Activated naive CD4-positive, alpha-beta T cell (primary cell): ENCODE measurements at regions not wholly inside any gene's neighbourhood (a gene's known extent, or its start where the extent isn't known, plus 50 kb on each side); places are given as distances from the start of the nearest gene placed in this dataset.
"Not testable (repeated sequence)": the region's sequence is repeated elsewhere in the genome, so short reads cannot be mapped to it uniquely, and the experiment has no call there.

Source experiments
- DNase-seq, 4 experiments: peaks; one replicate each; lab custom pipeline; 2025; lab: John Stamatoyannopoulos, UW

DNA sequence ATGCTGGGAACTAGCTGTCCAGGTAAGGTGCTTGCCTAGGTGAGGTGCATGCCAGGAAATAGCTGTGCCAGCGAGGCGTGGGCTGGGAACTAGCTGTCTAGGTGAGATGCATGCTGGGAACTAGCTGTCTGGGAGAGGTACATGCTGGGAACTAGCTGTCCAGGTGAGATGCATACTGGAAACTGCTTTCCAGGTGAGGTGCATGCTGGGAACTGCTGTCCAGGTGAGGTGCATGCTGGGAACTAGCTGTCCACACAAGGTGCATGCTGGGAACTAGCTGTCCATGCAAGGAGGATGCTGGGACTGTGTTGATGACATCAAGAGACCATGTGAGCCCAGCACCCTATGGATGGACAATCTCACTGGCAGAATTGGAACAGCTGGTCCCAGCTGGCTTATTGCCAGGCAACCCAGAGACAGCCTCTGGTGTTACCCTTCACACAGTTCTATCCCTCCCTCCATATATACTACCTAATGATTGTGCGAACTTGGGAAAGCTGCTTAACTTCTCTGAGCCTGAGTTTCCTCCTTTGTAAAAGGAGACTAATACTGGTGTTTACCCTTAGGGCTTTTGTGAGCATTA lies 479.9 kb upstream of the RBFOX1 start:
- DNase-seq = no peak

DNA sequence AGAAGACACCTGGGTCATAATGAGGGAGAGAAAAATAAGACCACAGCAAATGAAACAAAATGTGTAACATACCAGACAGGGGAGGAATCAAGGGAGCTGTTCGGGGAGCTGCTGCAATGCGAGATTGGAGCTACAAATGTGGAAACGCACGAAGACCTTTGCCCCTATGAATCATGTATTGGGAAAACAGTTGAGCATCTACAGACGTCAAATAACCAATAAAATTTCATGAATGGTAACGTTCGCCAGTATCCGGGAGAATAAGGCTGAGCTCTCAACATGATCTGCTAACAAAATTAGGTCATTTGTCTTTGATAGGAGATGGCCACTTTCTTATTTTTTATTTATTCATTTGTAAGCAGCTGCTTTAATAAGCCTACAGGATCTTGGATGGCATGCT lies 486.2 kb upstream of the RBFOX1 start:
- DNase-seq = no peak

DNA sequence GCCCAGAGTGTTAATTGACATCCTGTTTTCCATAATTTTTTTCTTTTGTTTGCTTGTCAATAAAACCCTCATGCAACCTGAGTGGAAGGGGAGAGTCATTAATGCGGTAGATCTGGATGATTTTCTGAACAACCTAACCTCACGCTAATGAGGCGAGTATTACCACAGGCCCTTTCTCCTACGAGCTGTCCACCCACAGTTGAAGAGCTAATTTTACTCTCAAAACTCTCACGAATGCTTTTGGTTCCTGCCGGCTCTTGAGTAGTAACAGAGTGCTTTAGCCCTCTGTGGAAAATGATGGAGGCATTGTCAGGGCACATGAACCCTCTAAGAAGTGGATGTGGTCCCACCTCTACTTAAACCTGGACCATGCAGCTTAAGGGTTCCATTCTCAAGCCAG lies 491.3 kb upstream of the RBFOX1 start:
- DNase-seq = no peak

DNA sequence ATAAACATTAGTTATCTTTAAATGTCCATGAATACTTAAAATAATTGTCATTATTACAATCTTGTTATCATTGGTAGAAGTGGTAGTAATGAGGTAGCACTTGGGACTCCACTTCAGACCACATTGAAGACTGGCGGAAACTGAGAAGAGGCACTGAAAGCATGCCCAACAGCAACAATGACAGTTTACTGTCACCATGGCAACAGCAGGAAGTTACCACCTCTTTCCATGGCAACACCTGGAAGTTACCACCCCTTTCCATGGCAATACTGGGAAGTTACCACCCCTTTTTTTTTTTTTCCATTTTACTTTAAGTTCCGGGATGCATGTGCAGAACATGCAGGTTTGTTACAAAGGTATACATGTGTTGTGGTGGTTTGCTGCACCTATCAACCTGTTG lies 494.9 kb upstream of the RBFOX1 start:
- DNase-seq = no peak

DNA sequence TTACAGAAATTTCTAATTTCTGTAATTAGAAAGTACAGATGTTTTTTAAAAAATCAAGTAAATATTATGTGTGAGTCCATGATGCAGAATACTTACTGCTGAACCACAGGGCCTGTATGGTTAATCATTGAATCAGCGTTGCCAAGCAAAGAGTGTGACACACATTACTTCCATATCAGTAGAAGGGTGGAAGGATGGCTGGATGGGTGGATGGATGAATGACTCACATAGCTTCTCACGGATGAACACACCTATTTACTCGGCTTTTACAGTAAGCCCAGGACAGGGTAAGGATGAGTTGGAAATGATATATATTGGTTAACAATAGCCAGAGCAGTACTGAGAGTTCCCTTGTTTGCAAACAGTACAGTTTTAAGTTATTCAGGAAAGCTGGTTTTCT lies 495.9 kb upstream of the RBFOX1 start:
- DNase-seq = no peak

DNA sequence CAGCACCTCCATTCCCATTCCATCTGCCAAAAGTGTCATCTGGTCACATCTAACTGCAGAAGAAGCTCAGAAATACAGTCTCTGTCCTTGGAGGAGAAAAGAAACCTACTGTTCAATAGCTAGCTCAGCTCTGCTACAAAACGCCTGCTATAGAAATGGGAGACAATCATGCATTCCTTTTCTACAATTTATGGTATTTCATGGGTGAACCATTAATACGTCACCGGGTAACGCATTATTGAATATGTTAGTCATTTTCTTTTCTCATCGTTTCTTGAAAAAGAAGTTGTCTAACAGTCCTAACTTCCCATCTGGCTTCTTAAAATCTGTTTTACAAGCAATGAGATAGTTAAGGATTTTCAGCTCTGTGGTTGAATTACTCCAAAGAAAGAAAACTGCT lies 496.7 kb upstream of the RBFOX1 start:
- DNase-seq = no peak

DNA sequence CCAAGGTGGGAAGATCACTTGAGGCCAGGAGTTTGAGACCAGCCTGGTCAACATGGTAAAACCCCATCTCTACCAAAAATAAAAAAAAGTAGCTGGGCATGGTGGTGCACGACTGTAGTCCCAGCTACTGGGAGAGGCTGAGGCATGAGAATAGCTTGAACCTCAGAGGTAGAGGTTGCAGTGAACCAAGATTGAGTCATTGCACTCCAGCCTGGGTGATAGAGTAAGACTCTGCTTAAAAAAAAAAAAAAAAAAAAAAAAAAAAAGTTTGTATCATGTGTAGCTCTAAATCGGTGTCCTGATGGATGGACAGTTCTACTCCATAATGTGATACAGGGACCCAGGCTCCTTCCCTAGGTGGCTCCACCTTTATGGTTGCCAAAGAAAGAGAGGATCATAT lies 497.1 kb upstream of the RBFOX1 start:
- no peak for DNase-seq

DNA sequence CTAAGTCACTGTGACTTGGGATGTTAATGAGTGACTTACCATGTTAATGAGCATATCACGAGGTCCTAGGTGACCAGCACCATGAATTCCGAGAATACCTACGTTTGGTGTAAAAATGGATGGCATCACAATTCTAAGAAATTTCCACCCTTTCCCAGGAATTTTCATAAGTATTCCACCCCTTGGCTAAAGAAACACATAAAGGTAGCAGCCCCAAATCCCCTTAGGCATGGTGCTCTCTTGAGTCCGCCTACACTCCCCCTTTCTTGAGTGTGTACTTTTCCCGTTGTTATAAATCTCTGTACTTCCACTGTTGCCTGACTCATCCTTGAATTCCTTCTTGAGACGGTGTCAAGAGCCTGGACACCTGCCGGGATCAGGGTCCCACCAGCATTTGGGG lies 504.0 kb upstream of the RBFOX1 start:
- DNase-seq = no peak

DNA sequence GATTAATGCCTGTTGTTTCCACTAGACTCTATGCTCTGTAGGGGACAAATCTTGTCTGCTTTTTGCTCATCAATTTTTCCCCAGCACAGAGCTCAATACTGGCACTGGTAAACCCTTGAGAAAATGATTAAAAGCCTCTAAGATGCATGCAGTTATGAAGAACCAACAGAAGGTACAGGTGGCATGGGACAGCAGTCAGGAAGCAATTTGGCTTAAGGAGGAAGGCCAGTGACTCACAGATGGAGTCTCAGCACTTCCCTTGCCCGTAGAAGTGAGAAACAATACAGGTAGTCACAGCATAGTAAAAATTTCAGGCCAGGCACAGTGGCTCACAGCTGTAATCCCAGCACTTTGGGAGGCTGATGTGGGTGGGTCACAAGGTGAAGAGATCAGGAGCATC lies 504.7 kb upstream of the RBFOX1 start:
- DNase-seq = no peak

DNA sequence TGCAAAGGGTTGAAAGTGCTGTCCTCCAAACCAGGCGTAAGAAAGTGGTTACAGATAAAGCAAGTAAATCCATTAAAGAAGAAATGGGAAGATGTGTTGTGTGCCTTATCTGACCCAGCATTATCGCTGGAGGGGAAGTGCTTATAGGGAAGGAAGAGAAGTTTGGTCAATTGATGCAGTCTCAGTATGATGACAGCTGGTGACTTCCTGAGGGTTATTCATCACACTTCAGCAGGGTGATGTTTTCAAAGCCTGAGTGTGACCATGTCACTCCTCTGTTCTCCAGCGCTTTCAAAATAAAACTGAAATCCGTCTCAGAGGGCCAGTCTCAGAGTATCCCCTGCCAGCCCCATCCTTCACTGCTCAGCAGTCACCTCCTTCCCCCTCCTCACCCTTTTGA lies 505.4 kb upstream of the RBFOX1 start:
- DNase-seq = no peak

DNA sequence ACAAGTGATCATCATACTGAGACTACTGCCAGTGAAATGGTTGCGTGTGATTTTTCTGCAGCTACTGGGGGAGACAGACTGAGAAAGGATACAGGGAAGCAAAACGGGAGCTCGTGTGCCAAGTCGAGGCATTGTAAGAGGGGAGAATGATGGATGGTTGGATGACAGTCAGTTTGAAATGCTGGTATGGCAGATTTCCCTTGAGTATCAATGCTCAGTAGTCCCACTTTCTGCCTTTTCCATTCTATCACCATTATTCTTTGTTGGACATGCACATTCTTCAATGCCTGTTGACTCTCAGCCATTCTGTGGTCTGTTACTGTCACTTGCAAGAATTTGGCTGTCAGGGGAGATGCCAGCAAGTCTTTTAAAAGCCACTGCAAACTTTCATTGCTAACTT lies 510.6 kb upstream of the RBFOX1 start:
- no peak for DNase-seq

DNA sequence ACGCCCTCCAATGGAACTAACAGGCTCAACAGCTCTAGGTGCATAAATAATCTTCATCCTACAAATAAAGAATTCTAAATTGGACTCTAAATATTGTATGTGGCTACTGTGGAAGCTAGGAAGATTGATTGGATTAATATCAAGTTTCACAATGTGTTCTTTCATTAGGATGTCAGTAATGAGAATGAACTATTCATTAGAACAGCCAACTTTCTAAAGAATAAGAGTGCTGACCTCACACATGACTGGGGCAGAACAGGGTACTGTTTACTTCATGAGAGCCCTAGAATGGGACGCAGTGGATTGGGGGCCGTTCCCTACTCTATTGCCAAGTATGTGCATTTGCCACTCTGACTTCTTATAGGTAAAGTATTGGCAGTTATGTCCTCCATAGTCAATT lies 528.2 kb upstream of the RBFOX1 start:
- no peak for DNase-seq

DNA sequence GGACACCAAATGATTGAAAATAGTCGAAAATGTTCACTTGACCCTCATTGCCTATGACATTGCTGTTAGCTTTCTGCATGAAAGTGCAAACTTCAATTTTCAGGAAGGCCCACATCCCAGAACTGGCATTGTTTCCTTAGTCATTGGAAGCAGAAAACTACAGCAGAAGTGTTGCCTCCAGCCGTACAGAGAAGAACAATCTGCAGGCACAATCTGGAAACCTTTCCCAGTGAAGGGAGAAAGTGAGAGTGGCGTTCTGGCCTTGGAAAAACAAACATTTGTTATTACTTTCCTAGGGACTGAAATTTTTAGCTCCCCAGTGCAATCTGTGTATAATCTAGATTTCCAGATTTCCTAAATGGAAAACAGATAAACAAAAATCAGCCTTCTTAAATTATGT lies 529.5 kb upstream of the RBFOX1 start:
- no peak for DNase-seq

DNA sequence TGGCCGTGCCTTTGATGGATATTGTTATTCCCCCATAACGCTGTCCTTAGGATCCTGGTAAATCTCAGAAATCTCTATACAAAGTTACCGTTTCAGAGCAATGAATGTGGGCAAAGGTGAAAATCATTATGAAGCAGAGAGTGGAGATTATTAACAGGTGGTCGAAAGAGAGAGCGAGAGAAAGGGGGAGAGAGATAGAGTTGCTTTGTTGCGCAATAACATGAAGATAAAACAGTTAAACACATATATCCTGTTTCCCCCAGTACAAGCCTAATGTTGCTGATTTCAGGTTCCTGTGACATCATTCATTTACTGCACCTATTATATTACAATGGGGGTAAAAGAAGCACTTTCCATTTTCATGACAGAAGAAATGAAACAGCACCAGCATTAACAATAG lies 535.4 kb upstream of the RBFOX1 start:
- DNase-seq = no peak

DNA sequence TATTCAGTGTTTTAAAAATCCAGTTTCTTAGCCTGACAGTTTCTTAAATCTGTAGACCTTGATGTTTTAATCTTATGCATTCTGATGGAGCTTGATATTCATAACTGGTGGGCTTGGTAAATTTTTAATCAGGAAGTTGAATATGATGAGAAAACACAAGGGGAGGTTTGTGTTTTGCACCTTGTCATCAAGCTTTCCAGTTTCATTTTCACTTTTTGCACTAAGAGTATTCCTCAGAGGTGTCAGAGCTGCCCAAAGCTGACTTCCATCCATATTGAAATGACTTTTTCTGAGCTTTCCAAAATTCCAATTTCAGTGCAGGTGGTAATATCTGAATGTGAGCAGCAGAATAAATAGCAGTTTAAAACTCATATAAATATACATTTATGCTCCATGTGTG lies 555.0 kb upstream of the RBFOX1 start:
- DNase-seq = no peak

DNA sequence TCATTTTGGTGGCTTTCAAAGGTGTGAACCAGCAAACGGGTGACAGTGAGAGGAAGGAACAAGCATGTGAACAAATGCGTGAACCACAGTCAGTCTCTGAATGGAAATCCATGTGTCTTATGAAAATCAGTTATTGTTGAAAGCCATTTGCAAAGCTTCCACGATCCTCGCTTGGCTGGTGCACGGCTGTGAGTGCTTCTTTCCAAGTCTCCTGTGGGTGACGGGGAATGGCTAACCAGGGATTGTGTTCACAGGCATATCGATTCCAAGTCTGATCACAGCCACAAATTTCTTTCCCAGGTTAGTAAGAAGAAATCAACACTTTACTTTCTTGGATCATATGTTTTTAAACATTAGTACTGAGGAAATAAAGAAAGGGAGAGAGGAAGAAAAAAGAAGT lies 556.9 kb upstream of the RBFOX1 start:
- no peak for DNase-seq

DNA sequence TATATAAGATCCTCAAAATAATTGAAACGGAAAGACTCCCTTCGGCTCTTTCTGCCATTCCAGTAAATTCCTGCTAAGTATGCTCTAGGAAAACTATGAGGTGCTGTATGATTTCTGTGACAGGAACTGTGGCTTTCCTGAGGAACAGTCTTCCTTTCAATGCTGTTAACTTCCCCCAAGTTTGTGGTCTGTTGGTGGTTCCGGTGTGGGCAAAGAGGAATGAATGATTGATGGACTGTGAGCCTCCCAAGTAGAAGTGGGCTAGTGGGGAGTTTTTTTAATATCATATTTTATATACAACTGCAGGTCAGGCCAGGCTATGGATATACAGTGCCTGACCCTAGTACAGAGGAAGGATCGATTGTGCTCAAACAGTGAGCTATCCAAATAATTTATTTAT lies 560.7 kb upstream of the RBFOX1 start:
- DNase-seq = no peak

DNA sequence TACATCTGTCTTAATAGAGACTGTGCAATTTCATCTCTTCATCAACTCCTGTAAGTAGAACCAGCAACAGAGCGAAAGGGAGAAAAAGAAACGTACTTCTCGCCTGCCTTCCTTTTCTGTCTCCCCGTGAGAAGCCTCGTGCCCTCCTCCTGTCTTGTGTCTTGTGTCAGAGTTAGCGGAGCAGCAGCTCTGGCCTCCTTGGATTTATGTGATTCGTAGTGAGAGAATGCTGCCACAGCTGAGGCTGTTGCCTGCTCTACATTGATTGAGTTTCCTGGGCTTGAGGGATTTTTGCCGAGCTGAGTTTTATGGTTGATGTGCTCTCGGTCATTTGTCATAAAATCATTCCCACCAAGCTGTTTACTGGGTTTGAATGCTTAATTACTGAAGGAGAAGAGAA lies 579.1 kb upstream of the RBFOX1 start:
- DNase-seq = no peak

DNA sequence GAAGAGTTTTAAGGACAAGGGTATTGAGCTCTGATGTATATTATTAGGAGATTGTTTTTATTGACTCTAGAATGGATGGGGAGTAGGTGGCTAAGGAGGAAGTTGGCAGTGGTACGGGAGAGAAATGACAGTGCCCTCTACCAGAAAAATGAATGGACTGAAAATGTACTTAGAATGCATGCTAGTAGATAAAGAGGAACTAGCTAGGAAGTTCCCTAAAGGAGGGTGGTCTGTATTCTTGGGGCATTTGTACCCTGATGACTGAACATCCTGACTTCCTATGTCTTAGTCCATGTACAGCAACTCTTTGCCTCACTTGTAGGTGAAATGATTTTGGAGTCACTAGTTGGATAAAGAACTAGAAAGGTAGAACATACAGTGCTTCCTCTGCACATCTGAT lies 581.5 kb upstream of the RBFOX1 start:
- DNase-seq = no peak

DNA sequence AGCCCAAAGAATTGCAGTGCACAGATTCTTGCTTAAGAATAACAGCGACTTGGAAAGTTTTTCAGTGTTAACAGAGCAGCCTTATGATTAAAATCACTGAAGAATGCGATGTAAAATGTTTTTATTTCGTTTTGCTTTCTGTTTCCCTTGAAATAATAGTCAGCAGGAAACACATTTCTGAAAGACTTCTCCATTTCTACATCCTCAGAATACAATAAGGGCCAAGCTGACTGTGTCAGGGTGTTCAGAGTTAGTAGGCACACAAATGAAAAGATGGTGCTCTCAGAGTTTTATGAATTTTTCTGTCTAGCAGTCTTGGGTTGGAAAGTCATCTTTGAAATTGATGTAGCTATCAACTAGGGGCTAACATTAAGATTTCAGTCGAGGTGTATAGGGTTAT lies 582.9 kb upstream of the RBFOX1 start:
- DNase-seq = no peak

DNA sequence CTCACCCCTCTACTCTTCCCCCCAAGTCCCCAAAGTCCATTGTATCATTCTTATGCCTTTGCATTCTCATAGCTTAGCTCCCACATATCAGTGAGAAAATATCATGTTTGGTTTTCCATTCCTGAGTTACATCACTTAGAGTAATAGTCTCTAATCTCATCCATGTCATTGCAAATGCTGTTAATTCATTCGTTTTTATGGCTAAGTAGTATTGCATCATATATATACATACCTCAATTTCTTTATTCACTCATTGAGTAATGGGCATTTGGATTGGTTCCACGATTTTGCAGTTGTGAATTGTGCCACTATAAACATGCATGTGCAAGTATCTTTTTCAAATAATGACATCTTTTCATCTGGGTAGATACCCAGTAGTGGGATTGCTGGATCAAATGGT lies 596.3 kb upstream of the RBFOX1 start:
- DNase-seq = not testable (repeated sequence)

DNA sequence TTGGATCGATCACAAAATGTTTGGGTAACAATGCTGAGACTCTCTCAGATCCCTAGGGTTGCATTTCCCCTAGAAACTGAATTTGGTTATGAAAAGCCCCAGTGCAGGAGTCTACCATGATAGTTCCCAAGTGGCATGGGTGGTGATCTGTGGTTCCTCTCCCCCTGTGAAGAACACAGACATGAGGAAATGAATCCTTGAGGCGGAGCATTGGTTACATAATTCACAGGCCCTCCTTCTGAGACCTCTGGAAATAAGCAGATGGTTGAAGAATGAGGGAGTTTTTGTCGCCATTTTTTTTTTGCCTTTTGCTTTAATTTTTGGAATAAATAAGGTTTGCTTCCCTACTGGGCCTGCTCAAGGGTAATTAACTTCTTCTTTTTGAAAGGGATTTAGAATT lies 597.0 kb upstream of the RBFOX1 start:
- DNase-seq = no peak

DNA sequence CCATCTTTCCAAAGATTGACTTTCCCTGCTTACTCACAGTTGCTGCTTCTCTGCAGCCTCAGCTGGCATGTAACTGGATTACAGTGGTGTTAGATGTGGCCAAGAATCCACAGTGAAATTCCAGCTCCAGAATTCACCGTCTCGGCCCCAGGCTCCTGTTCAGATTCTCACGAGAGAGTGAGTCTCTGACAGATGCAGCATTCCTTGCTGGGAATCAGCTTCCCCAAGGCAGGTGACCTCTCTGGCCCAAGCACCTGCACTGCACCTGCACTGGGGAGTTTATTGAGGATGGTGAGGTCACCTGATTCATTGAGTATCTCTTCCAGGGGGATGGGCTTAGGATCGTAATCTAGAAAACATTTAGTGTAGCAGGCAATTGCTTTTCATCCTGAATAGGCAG lies 600.5 kb upstream of the RBFOX1 start:
- no peak for DNase-seq

DNA sequence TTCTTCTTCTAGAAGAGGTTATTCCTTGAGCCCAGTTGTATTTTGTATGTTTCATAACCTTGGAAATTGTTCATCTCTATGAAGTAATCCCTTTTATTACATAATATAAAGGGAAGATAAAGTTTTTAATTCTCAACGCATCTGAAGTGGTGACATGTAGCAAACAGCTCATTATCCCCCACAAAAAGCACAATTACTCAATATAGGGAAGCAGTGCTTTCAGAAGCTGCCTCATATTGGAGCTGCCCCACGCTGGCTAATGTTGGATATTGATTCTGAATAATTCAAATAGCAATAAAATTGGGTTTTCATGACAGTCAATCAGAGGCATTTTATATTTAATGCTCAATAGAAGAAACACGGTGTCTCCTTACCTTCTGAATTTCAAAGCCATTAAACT lies 604.3 kb upstream of the RBFOX1 start:
- DNase-seq = no peak

DNA sequence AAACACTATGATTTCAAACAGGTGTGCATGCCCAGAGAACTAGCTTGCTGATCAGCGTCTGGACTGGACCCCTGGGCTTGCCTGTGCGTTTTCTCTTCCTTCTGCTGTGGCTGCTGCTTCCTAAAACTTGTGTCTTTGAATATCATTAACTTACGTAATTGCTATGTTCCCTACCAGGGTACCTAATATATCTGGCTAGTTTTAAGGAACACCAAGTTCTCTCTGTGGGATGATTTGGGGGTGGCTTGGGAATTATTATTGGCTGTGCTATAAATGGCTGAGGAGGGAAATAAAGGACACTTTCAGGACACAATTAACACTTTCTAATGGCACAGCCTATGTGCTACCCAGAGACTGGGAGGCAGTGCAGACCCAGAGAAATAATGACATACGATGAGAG lies 606.0 kb upstream of the RBFOX1 start:
- DNase-seq = no peak
